GM21529 (cell line): ENCODE measurements at regions not wholly inside any gene's neighbourhood (a gene's known extent, or its start where the extent isn't known, plus 50 kb on each side); places are given as distances from the start of the nearest gene placed in this dataset.

ENCODE experiments used
- ATAC-seq: cut with Tn5 transposase; IDR thresholded peaks from one replicate; pipeline ENCODE4 v1.9.1; 2021; ENCODE audit not compliant: unreplicated experiment

GRCh38 chr4:156710365-156711192, 261.0 kb downstream of the PDGFC start:
- no peak for ATAC-seq

GRCh38 chr4:156705311-156705710, 266.3 kb downstream of the PDGFC start:
- no peak for ATAC-seq

GRCh38 chr4:156695163-156695562, 276.4 kb downstream of the PDGFC start:
- no peak for ATAC-seq

GRCh38 chr4:156694413-156694812, 277.2 kb downstream of the PDGFC start:
- no peak for ATAC-seq

- ATAC-seq, result no peak
Observed at GRCh38 chr4:156693557-156693956, 278.0 kb downstream of the PDGFC start.

- ATAC-seq, result no peak
Observed at GRCh38 chr4:156692016-156692415, 279.6 kb downstream of the PDGFC start.

GRCh38 chr4:156690572-156690971, 281.0 kb downstream of the PDGFC start:
- ATAC-seq, result no peak

GRCh38 chr4:156686120-156686519, 285.5 kb downstream of the PDGFC start:
- no peak for ATAC-seq

GRCh38 chr4:156685308-156685707, 286.3 kb downstream of the PDGFC start:
- ATAC-seq, result no peak

GRCh38 chr4:156677656-156678055, 293.9 kb downstream of the PDGFC start:
- no peak for ATAC-seq

- peak; percentile 77 for ATAC-seq
Observed at GRCh38 chr4:156677131-156677531, 294.5 kb downstream of the PDGFC start.

GRCh38 chr4:156676116-156676851, 295.3 kb downstream of the PDGFC start:
- no peak for ATAC-seq

GRCh38 chr4:156673483-156673882, 298.1 kb downstream of the PDGFC start:
- no peak for ATAC-seq

- no peak for ATAC-seq
Observed at GRCh38 chr4:156672492-156673305, 298.9 kb downstream of the PDGFC start.

- ATAC-seq, result no peak
Observed at GRCh38 chr4:156665780-156666366, 305.7 kb downstream of the PDGFC start.

- ATAC-seq, result no peak
Observed at GRCh38 chr4:156663663-156664062, 307.9 kb downstream of the PDGFC start.

- ATAC-seq, result no peak
Observed at GRCh38 chr4:156662921-156663320, 308.7 kb downstream of the PDGFC start.

GRCh38 chr4:156661555-156661954, 310.0 kb downstream of the PDGFC start:
- ATAC-seq, result no peak

- no peak for ATAC-seq
Observed at GRCh38 chr4:156660465-156660864, 311.1 kb downstream of the PDGFC start.

GRCh38 chr4:156659983-156660382, 311.6 kb downstream of the PDGFC start:
- ATAC-seq, result no peak

- no peak for ATAC-seq
Observed at GRCh38 chr4:156659570-156659969, 312.0 kb downstream of the PDGFC start.
